ENCODE measurements at regions not wholly inside any gene's neighbourhood (a gene's known extent, or its start where the extent isn't known, plus 50 kb on each side); places are given as distances from the start of the nearest gene placed in this dataset.

- TF ChIP-seq TP53 (CRISPR knock-in tag; conservative IDR thresholded peaks at IDR 0.05) = no peak
- no peak for TF ChIP-seq ZFP82 (CRISPR knock-in tag; IDR thresholded peaks at IDR 0.05; ENCODE audit: borderline replicate concordance)
- TF ChIP-seq ZNF20 (CRISPR knock-in tag; IDR thresholded peaks at IDR 0.05) = no peak
- TF ChIP-seq DBP (CRISPR knock-in tag; IDR thresholded peaks at IDR 0.05; ENCODE audit: not compliant biosample characterization) = no peak
- no peak for TF ChIP-seq EHMT2 (IDR thresholded peaks at IDR 0.05; ENCODE audit: borderline replicate concordance, low read depth, low read length)
- TF ChIP-seq ZIK1 (CRISPR knock-in tag; IDR thresholded peaks at IDR 0.05; ENCODE audit: borderline replicate concordance, low read depth) = no peak
- no peak for TF ChIP-seq ZBTB20 (CRISPR knock-in tag; IDR thresholded peaks at IDR 0.05; ENCODE audit: borderline replicate concordance, low read depth)
- no peak for TF ChIP-seq SP2 (CRISPR knock-in tag; IDR thresholded peaks at IDR 0.05)
- TF ChIP-seq TBX3 (IDR thresholded peaks at IDR 0.05; ENCODE audit: borderline replicate concordance) = no peak
- TF ChIP-seq ZNF749 (CRISPR knock-in tag; IDR thresholded peaks at IDR 0.05; ENCODE audit: borderline replicate concordance) = no peak
- no peak for TF ChIP-seq ZNF710 (CRISPR knock-in tag; IDR thresholded peaks at IDR 0.05; ENCODE audit: borderline replicate concordance)
- TF ChIP-seq ZMYM2 (CRISPR knock-in tag; IDR thresholded peaks at IDR 0.05) = no peak
Observed at GRCh38 chr17:79203016-79203415, 128.4 kb downstream of the ENGASE start (continued).

Measured in HepG2 (cell line).